CD4-positive, alpha-beta T cell (primary cell): ENCODE measurements at regions not wholly inside any gene's neighbourhood (a gene's known extent, or its start where the extent isn't known, plus 50 kb on each side); places are given as distances from the start of the nearest gene placed in this dataset.

Experiments used
- ATAC-seq: fragments of 200-7000 bp; cut with Tn5 transposase; one replicate; pipeline ENCODE4 v1.10.0; 2022; ENCODE audit warnings: mild to moderate bottlenecking; ENCODE audit not compliant: poor library complexity
- CTCF ChIA-PET: fragments of 350-600 bp; sonication (Branson Sonifier 250); formaldehyde crosslinking; loops from one replicate; lab custom pipeline; 2021; ENCODE audit warnings: antibody characterized with exemption, inconsistent platforms; lab: Charles Lee
- POLR2A ChIA-PET: fragments of 350-600 bp; sonication (Branson Sonifier 250); formaldehyde crosslinking; loops from one replicate; lab custom pipeline; 2021; ENCODE audit warnings: antibody characterized with exemption, inconsistent platforms; lab: Charles Lee
- DNase-seq, 14 experiments: peaks; one replicate each; pipeline ENCODE4 v3.0.0-alpha.2; 2013 to 2020; ENCODE audit warnings: mixed read lengths in 2 of 14
- H3K27ac ChIP-seq, 2 donors: one replicate each; pipeline versions ENCODE4 v1.5.1 to v1.7.0; 2013; ENCODE audit warnings: low read length in 2 of 2, low read depth in 1 of 2, mild to moderate bottlenecking in 1 of 2
- H3K27me3 ChIP-seq, 2 experiments: 1 replicate in 1 of 2; 2 replicates in 1 of 2; pipeline versions ENCODE4 v1.6.1 to v1.7.0; 2013; ENCODE audit warnings: low read length in 2 of 2, control low read depth in 1 of 2, mild to moderate bottlenecking in 1 of 2, moderate library complexity in 1 of 2; ENCODE audit not compliant: insufficient read depth in 2 of 2, control insufficient read depth in 1 of 2
- H3K36me3 ChIP-seq: one replicate; pipeline ENCODE4 v1.6.1; 2013; ENCODE audit warnings: low read length, control low read depth; ENCODE audit not compliant: insufficient read depth
- H3K4me1 ChIP-seq: one replicate; pipeline ENCODE4 v1.6.1; 2013; ENCODE audit warnings: low read length, control low read depth; ENCODE audit not compliant: insufficient read depth
- H3K4me3 ChIP-seq: one replicate; pipeline ENCODE4 v1.5.1; 2013; ENCODE audit warnings: mild to moderate bottlenecking, low read length, moderate library complexity
- H3K9me3 ChIP-seq, 2 experiments: 1 replicate in 1 of 2; 2 replicates in 1 of 2; pipeline versions ENCODE4 v1.6.1 to v1.7.0; 2013; ENCODE audit warnings: low read length in 2 of 2, mild to moderate bottlenecking in 2 of 2, control low read depth in 1 of 2, moderate library complexity in 1 of 2; ENCODE audit not compliant: control insufficient read depth in 1 of 2, insufficient read depth in 1 of 2
- H3K27ac Mint-ChIP-seq: one replicate; pipeline ENCODE4 v1.8.0; 2020; ENCODE audit warnings: mixed read lengths
- H3K27me3 Mint-ChIP-seq: one replicate; pipeline ENCODE4 v1.8.0; 2021; ENCODE audit warnings: mixed read lengths
- H3K36me3 Mint-ChIP-seq: one replicate; pipeline ENCODE4 v1.8.0; 2021; ENCODE audit warnings: low read depth, mixed read lengths
- H3K4me1 Mint-ChIP-seq: one replicate; pipeline ENCODE4 v1.8.0; 2021; ENCODE audit warnings: low read depth, mixed read lengths
- H3K4me3 Mint-ChIP-seq: one replicate; pipeline ENCODE4 v1.8.0; 2020; ENCODE audit warnings: mild to moderate bottlenecking, mixed read lengths
- H3K9me3 Mint-ChIP-seq: one replicate; pipeline ENCODE4 v1.8.0; 2020; ENCODE audit warnings: mixed read lengths
- intact Hi-C, 2 experiments: fragments of 100-400 bp; cut with DNase I in 1 of 2; cut with micrococcal nuclease in 1 of 2; formaldehyde crosslinking; loops; one replicate each; pipeline versions ENCODE4 v1.15.1 to v1.9.0; 2023 to 2025; cut with DNase I, micrococcal nuclease
- TF ChIP-seq, protein P1 (sequence below): fragments of 200-600 bp; IDR thresholded peaks from one replicate; pipeline ENCODE4 v1.8.0; 2022; ENCODE audit warnings: antibody characterized with exemption, mild to moderate bottlenecking

DNA sequence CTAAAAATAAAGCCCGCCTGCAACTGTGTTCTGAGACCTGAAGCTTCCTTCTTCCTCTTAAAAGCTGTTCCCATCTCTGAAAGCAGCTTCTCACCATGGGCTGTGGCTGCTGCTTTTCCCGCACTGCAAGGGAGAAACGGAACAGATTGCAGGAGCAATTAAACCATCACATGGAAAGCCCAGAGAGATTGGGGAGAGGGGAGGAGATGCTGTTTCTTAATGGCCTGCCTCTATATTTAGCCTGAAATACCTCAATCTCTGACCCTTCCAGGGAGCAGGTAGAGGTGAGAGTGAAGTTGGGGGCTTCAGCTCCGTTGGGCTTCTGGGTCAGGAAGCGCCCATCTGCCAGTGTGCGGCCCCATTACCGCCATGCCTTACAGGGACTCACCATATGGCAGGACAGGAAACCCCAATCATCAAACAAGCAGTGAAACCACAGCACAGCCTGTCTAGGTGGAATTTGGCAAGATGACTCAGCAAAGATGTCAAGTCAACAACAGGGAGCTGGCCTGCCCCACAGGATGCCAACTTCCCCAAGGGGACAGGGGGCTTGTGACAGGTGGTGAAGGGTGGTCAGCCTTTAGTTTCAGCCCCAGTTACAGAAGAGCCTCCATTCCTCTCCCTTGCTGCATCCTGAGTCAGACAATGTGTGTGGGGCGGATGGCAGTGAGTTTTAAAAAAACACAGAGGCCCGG is 286.6 kb upstream of the CCL2 start:
- TF ChIP-seq, protein P1, sequence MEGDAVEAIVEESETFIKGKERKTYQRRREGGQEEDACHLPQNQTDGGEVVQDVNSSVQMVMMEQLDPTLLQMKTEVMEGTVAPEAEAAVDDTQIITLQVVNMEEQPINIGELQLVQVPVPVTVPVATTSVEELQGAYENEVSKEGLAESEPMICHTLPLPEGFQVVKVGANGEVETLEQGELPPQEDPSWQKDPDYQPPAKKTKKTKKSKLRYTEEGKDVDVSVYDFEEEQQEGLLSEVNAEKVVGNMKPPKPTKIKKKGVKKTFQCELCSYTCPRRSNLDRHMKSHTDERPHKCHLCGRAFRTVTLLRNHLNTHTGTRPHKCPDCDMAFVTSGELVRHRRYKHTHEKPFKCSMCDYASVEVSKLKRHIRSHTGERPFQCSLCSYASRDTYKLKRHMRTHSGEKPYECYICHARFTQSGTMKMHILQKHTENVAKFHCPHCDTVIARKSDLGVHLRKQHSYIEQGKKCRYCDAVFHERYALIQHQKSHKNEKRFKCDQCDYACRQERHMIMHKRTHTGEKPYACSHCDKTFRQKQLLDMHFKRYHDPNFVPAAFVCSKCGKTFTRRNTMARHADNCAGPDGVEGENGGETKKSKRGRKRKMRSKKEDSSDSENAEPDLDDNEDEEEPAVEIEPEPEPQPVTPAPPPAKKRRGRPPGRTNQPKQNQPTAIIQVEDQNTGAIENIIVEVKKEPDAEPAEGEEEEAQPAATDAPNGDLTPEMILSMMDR = no peak
- Mint-ChIP-seq H3K4me1 (peaks cover 33% of the 10 kb centered on the region), H3K27me3 (no peaks in the 10 kb centered on the region), H3K27ac (no peak overlapping the region), H3K36me3 (no peaks in the 10 kb centered on the region), H3K4me3 (no peak overlapping the region), H3K9me3 (no peaks in the 10 kb centered on the region)
- DNase-seq = peak in 4 of 14 experiments; percentile 7 to 62 (median 44)
- no peaks in the 10 kb centered on the region for H3K9me3 ChIP-seq
- intact Hi-C loops = no loop called here
- H3K27me3 ChIP-seq = no peaks in the 10 kb centered on the region
- H3K4me1 ChIP-seq = peaks cover 29% of the 10 kb centered on the region
- H3K27ac ChIP-seq = no peak overlapping the region
- POLR2A ChIA-PET = no interaction called here
- H3K36me3 ChIP-seq = no peaks in the 10 kb centered on the region
- H3K4me3 ChIP-seq = no peak overlapping the region
- ATAC-seq = no peak
- CTCF ChIA-PET = no interaction called here

DNA sequence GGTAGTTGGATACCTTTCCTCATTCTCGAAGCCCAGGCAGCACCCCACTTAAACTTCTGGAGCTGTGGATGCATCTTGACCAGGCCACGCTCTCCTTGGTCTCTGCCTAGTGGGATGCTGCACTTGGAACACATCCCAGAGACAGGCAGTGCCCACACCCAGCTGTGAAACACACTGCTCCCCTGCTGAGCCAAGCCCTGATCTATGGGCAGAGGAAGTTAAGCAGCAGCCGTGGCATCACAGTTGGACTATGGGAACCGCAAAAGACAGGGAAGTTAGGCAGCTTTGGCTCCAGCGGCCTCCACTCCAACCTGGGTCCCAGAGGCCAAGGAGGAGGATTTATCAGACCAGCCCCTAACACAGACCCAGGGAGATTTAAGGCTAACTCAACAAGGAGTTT is 284.8 kb upstream of the CCL2 start:
- Mint-ChIP-seq H3K4me3 (no peak overlapping the region), H3K27me3 (no peaks in the 10 kb centered on the region), H3K4me1 (peaks cover 20% of the 10 kb centered on the region), H3K36me3 (no peaks in the 10 kb centered on the region), H3K9me3 (no peaks in the 10 kb centered on the region), H3K27ac (no peak overlapping the region)
- ChIA-PET POLR2A (no interaction called here), CTCF (no interaction called here)
- H3K4me1 ChIP-seq = peaks cover 18% of the 10 kb centered on the region
- H3K4me3 ChIP-seq = no peak overlapping the region
- H3K27ac ChIP-seq = no peak overlapping the region
- intact Hi-C loops = no loop called here
- peaks cover 0 to 4% of the 10 kb centered on the region in 2 experiments for H3K27me3 ChIP-seq
- no peaks in the 10 kb centered on the region for H3K9me3 ChIP-seq
- no peaks in the 10 kb centered on the region for H3K36me3 ChIP-seq
- TF ChIP-seq, protein P1 = no peak
- ATAC-seq (no peak), DNase-seq (no peak)

DNA sequence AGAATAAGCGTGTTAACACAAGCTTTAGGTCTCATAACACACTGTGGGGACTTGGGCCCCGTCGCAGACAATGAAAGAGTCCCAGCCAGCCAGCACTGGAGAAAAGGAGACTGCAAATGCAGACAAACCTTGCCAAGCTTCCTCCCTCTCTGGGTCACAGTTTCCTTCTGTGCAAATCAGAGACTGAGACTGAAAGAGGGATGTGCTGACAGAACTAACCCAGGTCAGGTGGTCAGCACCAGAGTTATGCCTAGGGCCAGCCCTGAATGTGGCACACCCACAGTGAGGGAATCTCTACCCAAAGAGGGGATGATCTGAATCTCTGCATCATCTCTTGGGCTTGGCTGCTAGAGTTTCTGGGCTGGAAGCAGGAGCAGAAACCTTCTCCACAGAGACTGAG is 282.3 kb upstream of the CCL2 start:
- peaks cover 13% of the 10 kb centered on the region for H3K4me1 Mint-ChIP-seq
- H3K9me3 Mint-ChIP-seq = no peaks in the 10 kb centered on the region
- no peak for ATAC-seq

More for the DNA sequence above, 282.3 kb upstream of the CCL2 start:
- ChIA-PET POLR2A (no interaction called here), CTCF (no interaction called here)
- Histone ChIP-seq H3K27me3 (peaks cover 0 to 4% of the 10 kb centered on the region in 2 experiments), H3K36me3 (no peaks in the 10 kb centered on the region), H3K4me3 (no peak overlapping the region), H3K4me1 (peaks cover 16% of the 10 kb centered on the region), H3K9me3 (no peaks in the 10 kb centered on the region), H3K27ac (no peak overlapping the region)
- no peaks in the 10 kb centered on the region for H3K27me3 Mint-ChIP-seq
- DNase-seq = no peak
- no peak overlapping the region for H3K27ac Mint-ChIP-seq
- intact Hi-C loops = no loop called here
- no peak overlapping the region for H3K4me3 Mint-ChIP-seq
- TF ChIP-seq, protein P1 = no peak
- H3K36me3 Mint-ChIP-seq = no peaks in the 10 kb centered on the region
